ENCODE measurements at regions not wholly inside any gene's neighbourhood (a gene's known extent, or its start where the extent isn't known, plus 50 kb on each side); places are given as distances from the start of the nearest gene placed in this dataset.

DNA sequence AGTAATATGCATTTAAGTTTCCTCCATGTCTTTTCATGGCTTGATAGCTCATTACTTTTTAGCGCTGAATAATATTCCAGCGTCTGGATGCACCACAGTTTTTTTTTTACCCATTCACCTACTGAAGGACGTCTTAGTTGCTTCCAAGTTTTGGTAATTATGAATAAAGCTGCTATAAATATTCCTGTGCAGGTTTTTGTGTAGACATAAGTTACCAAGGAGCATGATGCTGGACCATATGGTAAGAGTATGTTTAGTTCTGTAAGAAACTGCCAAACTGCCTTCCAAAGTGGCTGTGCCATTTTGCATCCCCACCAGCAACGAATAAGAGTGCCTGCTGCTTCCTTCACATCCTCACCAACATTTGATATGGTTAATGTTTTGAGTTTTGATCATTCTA lies 195.6 kb downstream of the PIK3R1 start:
- no peak for FAIRE-seq
- TF ChIP-seq TAF1 (IDR thresholded peaks at IDR 0.05; ENCODE audit: borderline replicate concordance, low read depth, low read length) (no peak), POLR2AphosphoS5 (IDR thresholded peaks at IDR 0.05; ENCODE audit: low read depth, low read length) (no peak), POLR2A (IDR thresholded peaks at IDR 0.05; ENCODE audit: low read depth, low read length) (no peak)
- no peak for DNase-seq (ENCODE audit: insufficient read length)

DNA sequence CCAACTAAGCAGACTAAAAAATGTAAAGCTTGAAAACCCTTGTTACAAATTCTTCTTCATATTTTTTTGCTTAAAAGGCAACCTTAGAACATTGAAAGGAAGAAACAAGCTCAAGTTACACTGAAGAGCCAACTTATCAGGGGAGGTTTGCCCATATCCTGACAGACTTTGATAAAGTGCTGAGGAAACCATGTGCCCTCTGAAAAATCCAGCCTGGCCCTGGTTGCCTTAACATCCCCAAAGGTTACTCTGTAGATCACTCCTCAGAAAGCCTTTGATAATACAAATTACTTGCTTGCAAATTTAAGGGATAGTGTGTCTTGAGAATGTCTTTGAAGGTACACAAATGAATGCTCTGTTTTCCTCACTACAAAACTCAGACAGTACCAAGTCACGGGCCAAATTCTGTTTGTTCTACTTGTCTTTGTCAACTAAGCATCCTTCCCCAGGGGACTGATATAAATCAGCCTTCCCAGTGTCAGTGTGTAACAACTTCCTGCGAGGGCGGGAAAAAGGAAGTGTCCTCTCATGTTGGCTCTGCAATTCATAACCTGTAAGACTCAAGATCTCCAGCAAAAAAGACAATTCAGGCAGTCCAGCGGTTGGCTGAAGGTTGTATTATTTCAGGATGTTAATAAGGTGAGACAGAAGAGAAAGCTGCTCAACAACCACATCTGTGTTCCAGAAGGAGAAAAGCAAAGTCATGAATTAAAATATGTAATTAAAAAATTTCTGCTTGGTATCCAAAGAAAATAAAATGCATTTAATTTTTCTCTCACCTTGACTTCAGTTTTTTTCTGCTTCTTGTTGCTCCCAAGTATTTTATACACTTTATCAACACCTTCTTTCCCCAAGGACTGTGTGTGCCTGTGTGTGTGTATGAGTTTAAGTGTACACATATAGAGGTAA lies 199.9 kb downstream of the PIK3R1 start:
- no peak for DNase-seq (ENCODE audit: insufficient read length)
- TF ChIP-seq POLR2A (IDR thresholded peaks at IDR 0.05; ENCODE audit: low read depth, low read length) (no peak), POLR2AphosphoS5 (IDR thresholded peaks at IDR 0.05; ENCODE audit: low read depth, low read length) (no peak), TAF1 (IDR thresholded peaks at IDR 0.05; ENCODE audit: borderline replicate concordance, low read depth, low read length) (no peak)
- FAIRE-seq = no peak

DNA sequence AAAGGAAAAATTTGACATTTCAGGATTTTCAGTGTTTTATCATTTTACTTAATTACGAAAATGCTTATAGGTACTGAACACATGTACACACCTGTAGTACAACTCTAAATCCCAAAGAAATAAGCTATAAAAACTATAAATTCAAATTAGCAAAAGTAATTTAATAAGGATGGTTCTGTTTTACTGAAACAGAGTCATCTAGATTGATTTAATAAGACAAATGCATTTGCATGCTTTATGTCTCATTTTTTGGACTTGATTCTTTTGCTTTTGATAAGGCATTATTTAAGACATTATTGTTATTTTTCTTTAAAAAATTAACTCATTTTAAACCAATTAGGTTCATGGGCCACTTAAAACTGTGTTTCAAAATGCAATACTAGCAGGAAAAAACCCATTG lies 201.2 kb downstream of the PIK3R1 start:
- TF ChIP-seq POLR2A (IDR thresholded peaks at IDR 0.05; ENCODE audit: low read depth, low read length) = no peak
- TF ChIP-seq TAF1 (IDR thresholded peaks at IDR 0.05; ENCODE audit: borderline replicate concordance, low read depth, low read length) = no peak
- FAIRE-seq (no peak), DNase-seq (ENCODE audit: insufficient read length) (no peak)

DNA sequence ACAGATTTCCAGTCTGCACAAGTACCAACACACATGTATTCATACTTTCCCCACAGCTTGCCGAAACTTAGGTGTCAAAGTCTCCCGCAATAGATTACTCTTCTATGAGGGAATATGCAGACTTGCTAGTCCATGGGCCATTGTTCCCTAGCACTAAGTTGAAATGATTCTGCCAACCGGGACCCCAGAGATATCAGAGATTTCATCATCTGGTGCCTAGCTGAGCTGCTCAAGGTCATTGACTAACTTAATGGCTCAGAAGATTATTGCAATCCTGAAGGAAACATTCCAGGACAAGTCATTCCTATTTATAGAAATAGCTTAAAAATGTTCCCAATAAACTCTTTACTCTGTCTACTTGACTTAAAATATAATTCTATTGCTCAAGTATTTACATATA lies 202.6 kb downstream of the PIK3R1 start:
- DNase-seq (ENCODE audit: insufficient read length) = no peak
- FAIRE-seq = no peak

DNA sequence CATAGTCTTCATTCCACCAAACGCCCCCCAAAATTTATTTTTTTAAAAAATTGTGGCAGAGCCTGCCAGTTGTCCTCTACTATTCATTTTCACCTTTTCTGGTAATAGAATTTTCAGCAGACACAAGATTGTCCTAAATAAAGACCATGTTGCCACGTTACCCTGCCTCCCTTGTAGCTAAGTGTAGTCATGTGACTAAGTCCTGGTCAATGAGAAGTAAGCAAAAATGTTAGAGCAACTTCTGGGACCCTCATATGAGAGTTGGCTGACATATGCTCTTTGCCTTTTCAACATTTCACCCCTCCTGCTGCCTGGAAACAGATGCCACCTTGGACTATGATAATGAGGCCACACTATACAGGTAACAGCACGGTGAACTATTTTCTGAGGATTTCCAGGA lies 203.1 kb downstream of the PIK3R1 start:
- FAIRE-seq (peak; percentile 36), DNase-seq (ENCODE audit: insufficient read length) (no peak)
- TF ChIP-seq TAF1 (IDR thresholded peaks at IDR 0.05; ENCODE audit: borderline replicate concordance, low read depth, low read length) = no peak
- TF ChIP-seq POLR2A (IDR thresholded peaks at IDR 0.05; ENCODE audit: low read depth, low read length) = no peak
- TF ChIP-seq POLR2AphosphoS5 (IDR thresholded peaks at IDR 0.05; ENCODE audit: low read depth, low read length) = no peak

More for the DNA sequence above, 202.6 kb downstream of the PIK3R1 start:
- TF ChIP-seq TAF1 (IDR thresholded peaks at IDR 0.05; ENCODE audit: borderline replicate concordance, low read depth, low read length) (no peak), POLR2AphosphoS5 (IDR thresholded peaks at IDR 0.05; ENCODE audit: low read depth, low read length) (no peak), POLR2A (IDR thresholded peaks at IDR 0.05; ENCODE audit: low read depth, low read length) (no peak)

DNA sequence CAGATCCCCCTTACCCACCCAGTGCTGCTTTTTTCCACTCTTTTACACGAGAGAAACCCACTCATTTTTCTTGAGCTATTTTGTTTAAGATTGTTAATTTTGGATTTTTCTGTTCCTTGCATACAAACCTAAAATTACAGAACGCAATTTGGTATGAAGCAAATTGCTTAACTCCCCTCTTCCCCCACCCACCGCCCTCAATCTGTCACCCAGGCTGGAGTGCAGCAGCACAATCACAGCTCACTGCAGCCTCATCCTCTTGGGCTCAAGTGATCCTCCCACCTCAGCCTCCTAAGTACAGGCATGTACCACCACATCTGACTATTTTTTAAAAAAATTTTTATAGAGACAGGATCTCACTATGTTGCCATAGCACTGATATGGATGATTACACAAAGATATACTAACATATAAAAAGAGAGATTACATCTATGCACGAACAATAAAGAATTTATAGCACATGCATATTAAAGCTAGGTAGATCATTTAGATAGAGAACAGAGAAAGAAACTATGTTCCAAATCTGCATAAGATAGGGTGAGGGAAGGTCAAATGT lies 203.6 kb downstream of the PIK3R1 start:
- DNase-seq (ENCODE audit: insufficient read length) (no peak), FAIRE-seq (no peak)
- TF ChIP-seq TAF1 (IDR thresholded peaks at IDR 0.05; ENCODE audit: borderline replicate concordance, low read depth, low read length) (no peak), POLR2A (IDR thresholded peaks at IDR 0.05; ENCODE audit: low read depth, low read length) (no peak), POLR2AphosphoS5 (IDR thresholded peaks at IDR 0.05; ENCODE audit: low read depth, low read length) (no peak)

DNA sequence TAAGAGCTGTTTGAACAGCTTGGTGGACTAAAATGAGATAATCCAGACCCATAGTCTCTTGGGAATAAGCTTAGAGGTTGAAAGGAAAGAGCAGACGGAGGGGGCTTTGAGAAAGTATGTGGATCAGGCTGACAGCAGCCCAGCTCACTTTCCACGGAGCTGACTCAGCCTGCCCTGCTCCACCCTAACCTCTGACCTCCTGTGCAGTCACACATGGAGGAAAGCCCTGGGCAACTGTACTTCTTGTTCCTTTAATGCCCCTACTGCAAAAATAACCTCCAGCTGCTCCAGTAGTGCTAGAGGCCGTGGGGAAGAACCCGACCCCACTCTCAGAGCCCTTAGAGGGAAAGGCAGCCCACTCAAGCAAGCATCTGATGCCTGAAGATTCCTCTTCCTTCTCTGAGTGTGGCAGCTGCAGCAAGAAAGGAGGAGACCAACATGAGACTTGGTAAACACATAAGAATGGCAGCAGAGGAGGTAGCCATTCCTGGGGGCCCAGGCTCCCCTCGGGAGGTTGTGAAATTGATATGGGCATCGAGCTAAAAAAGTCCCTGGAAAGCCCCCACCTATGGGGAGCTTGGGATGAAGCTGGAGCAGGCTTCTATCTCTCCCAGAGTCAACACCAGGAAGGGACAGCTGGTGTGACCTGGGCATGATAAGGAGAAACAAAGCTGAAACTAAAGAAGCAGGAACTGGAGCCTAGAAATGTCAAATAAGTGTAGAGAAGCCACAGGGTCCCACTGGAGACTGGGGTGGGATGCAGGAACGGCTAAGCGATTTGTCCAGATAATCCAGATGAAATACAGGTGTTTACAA lies 204.3 kb downstream of the PIK3R1 start:
- no peak for DNase-seq (ENCODE audit: insufficient read length)
- no peak for FAIRE-seq
- TF ChIP-seq POLR2A (IDR thresholded peaks at IDR 0.05; ENCODE audit: low read depth, low read length) (no peak), TAF1 (IDR thresholded peaks at IDR 0.05; ENCODE audit: borderline replicate concordance, low read depth, low read length) (no peak), POLR2AphosphoS5 (IDR thresholded peaks at IDR 0.05; ENCODE audit: low read depth, low read length) (no peak)

DNA sequence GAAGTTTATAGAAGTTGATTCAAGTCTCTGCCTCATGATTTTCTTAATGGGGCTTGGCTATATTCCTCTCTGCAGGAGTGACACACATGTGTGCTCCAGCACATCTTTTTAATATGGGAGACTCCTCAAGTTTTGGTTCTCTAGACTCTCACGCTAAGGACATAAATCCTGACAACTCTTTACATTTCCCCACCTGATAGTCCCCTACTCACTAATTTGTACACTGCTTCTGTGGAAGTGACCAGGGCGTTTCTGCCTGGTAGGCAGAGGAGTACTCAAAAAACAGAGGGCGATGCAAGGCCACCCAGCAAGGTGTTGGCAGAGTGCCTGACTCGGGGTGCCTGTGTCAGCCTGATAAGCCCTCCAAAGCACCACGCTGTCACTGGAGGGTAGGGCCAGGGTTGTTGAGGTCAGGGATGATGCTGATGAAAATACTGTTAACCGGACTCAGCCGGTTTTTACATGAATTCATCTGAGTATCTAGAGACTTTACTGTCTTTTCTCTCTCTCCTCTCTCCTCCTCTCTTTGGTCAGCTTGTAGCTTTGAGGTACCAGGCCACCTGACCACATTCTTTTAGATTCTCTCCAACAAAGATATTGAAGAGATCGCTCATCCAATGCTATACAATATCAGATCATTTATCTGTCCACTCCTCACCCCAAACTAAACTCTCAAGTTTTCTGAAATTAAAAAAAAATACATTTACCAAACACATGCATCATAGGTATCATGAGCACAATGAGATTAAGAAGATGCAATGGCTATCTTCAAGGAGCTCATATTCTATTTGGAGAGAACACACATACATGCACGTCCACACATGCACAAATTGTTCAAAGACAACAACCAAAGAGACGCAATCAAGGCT lies 205.2 kb downstream of the PIK3R1 start:
- TF ChIP-seq TAF1 (IDR thresholded peaks at IDR 0.05; ENCODE audit: borderline replicate concordance, low read depth, low read length) (no peak), POLR2A (IDR thresholded peaks at IDR 0.05; ENCODE audit: low read depth, low read length) (no peak), POLR2AphosphoS5 (IDR thresholded peaks at IDR 0.05; ENCODE audit: low read depth, low read length) (no peak)
- FAIRE-seq (no peak), DNase-seq (ENCODE audit: insufficient read length) (no peak)

DNA sequence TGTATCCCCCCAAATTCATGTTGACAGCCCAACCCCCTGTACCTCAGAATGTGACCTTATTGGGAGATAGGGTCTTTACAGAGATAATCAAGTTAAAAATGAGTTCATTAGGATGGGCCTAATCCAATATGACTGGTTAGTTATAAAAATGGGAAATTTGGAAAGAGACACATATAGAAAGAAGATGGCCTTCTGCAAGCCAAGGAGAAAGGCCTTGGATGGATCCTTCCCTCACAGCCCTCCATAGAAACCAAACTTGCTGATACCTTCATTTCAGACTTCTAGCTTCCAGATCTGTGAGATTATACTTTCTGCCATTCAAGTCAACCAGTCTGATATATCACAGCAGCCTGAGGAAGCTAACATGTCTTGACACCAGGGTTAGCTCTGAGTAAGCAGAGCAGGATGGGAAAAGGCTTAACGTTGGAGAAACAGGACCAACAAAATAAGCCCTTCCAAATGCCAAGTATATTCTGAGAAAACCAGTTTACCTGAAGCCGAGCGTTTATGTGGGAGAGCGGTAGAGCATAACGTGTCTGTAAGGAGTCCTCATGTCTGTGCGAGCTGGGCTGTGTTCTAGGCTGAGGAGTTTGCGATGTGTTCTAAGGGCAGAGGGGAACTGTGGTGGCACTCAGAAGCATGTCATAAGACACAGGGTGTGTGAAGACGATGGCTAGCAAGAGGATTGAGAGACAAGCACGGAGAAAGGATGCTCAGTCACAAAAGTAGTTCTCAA lies 206.1 kb downstream of the PIK3R1 start:
- TF ChIP-seq TAF1 (IDR thresholded peaks at IDR 0.05; ENCODE audit: borderline replicate concordance, low read depth, low read length) (no peak), POLR2AphosphoS5 (IDR thresholded peaks at IDR 0.05; ENCODE audit: low read depth, low read length) (no peak), POLR2A (IDR thresholded peaks at IDR 0.05; ENCODE audit: low read depth, low read length) (no peak)
- FAIRE-seq (no peak), DNase-seq (ENCODE audit: insufficient read length) (no peak)

DNA sequence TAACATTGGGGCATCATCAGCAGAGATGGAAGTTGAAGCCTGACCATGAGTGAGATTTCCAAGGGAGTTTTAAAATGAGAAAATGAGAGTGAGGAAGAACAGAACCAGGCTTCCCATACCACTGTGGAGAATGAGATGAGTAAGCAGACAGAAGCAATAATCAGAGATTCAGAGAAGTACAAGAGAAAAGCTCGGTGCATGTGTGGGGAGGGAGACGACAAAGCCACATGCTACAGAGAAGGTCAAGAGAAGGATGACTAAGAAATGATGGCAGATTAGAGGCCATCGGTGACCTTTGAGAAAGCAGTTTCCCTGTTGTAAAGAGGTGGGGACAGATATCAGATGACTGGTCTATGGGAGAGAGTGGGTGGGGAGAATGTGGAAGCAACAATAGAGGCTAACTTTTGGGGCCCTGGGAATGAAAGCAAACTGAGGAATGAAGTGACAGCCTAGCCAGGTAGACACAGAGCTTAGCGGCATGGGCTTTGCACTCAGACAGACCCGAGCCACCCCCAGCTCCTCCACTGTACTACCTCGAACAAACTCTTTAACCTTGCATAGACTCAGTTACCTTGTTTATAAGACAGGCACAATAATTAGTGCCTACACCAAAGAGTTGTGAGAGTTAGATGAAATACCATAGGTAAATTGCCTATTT lies 207.7 kb downstream of the PIK3R1 start:
- no peak for DNase-seq (ENCODE audit: insufficient read length)
- TF ChIP-seq POLR2A (IDR thresholded peaks at IDR 0.05; ENCODE audit: low read depth, low read length) (no peak), POLR2AphosphoS5 (IDR thresholded peaks at IDR 0.05; ENCODE audit: low read depth, low read length) (no peak), TAF1 (IDR thresholded peaks at IDR 0.05; ENCODE audit: borderline replicate concordance, low read depth, low read length) (no peak)
- FAIRE-seq = no peak

Data from GM12892 (cell line).